Calu3 (cell line): ENCODE measurements at regions not wholly inside any gene's neighbourhood (a gene's known extent, or its start where the extent isn't known, plus 50 kb on each side); places are given as distances from the start of the nearest gene placed in this dataset.

Experiments used
- BruUV-seq: library from RNA; stranded (reverse); fragments of 400-500 nt; replicated peaks from 2 replicates; lab custom pipeline; 2021; lab: Mats Ljungman, UMichigan
- CTCF ChIA-PET: fragments of 300-600 bp; sonication (Branson Sonifier 250); formaldehyde crosslinking; loops from one replicate; lab custom pipeline; 2022; ENCODE audit warnings: antibody characterized with exemption; lab: Charles Lee
- DNase-seq: peaks from one replicate; pipeline ENCODE4 v3.0.0; 2022
- H3K27ac Mint-ChIP-seq: one replicate; pipeline ENCODE4 v1.8.0; 2022; ENCODE audit warnings: mixed read lengths; ENCODE audit not compliant: unreplicated experiment
- H3K27me3 Mint-ChIP-seq: one replicate; pipeline ENCODE4 v1.8.0; 2022; ENCODE audit warnings: mixed read lengths; ENCODE audit not compliant: unreplicated experiment
- H3K36me3 Mint-ChIP-seq: one replicate; pipeline ENCODE4 v1.8.0; 2022; ENCODE audit warnings: mild to moderate bottlenecking, moderate library complexity, mixed read lengths; ENCODE audit not compliant: insufficient read depth, unreplicated experiment
- H3K4me1 Mint-ChIP-seq: one replicate; pipeline ENCODE4 v1.8.0; 2022; ENCODE audit warnings: mild to moderate bottlenecking, low read depth, mixed read lengths; ENCODE audit not compliant: unreplicated experiment
- H3K4me3 Mint-ChIP-seq: one replicate; pipeline ENCODE4 v1.8.0; 2022; ENCODE audit warnings: mild to moderate bottlenecking, low read depth, moderate library complexity, mixed read lengths; ENCODE audit not compliant: unreplicated experiment
- H3K9me3 Mint-ChIP-seq: one replicate; pipeline ENCODE4 v1.8.0; 2022; ENCODE audit warnings: low read depth, mixed read lengths; ENCODE audit not compliant: unreplicated experiment
- CTCF ChIP-seq: fragments of 200-600 bp; IDR thresholded peaks from one replicate; pipeline ENCODE4 v1.8.0; 2022; ENCODE audit warnings: antibody characterized with exemption; ENCODE audit not compliant: unreplicated experiment
- intact Hi-C: fragments of 100-400 bp; cut with micrococcal nuclease; formaldehyde crosslinking; loops from one replicate; pipeline ENCODE4 v1.10.0; 2022; ENCODE audit not compliant: unreplicated experiment

GRCh38 chr14:57943541-57943940 lies 77.6 kb upstream of the SLC35F4 start:
- CTCF ChIA-PET, result no interaction called here
- Mint-ChIP-seq H3K27me3 (peaks cover 51% of the 10 kb centered on the region), H3K9me3 (no peaks in the 10 kb centered on the region), H3K4me1 (no peaks in the 10 kb centered on the region), H3K36me3 (no peaks in the 10 kb centered on the region), H3K27ac (no peak overlapping the region), H3K4me3 (no peak overlapping the region)
- no peak for DNase-seq
- TF ChIP-seq CTCF, result no peak
- intact Hi-C loops, result no loop called here
- BruUV-seq, result no TSS peak

GRCh38 chr14:57943038-57943437 lies 77.1 kb upstream of the SLC35F4 start:
- TF ChIP-seq CTCF, result no peak

GRCh38 chr14:57939084-57939483 lies 73.2 kb upstream of the SLC35F4 start:
- no TSS peak for BruUV-seq
- H3K9me3 Mint-ChIP-seq, result no peaks in the 10 kb centered on the region
- no peak overlapping the region for H3K27ac Mint-ChIP-seq
- no peak for DNase-seq
- peaks cover 21% of the 10 kb centered on the region for H3K27me3 Mint-ChIP-seq
- intact Hi-C loops, result no loop called here
- no peaks in the 10 kb centered on the region for H3K4me1 Mint-ChIP-seq
- no peaks in the 10 kb centered on the region for H3K36me3 Mint-ChIP-seq
- no peak overlapping the region for H3K4me3 Mint-ChIP-seq
- CTCF ChIA-PET, result no interaction called here
- no peak for TF ChIP-seq CTCF

More at GRCh38 chr14:57943038-57943437, 77.1 kb upstream of the SLC35F4 start:
- intact Hi-C loops, result no loop called here
- no TSS peak for BruUV-seq
- CTCF ChIA-PET, result no interaction called here
- Mint-ChIP-seq H3K4me1 (no peaks in the 10 kb centered on the region), H3K27ac (no peak overlapping the region), H3K36me3 (no peaks in the 10 kb centered on the region), H3K4me3 (no peak overlapping the region), H3K9me3 (no peaks in the 10 kb centered on the region), H3K27me3 (peaks cover 48% of the 10 kb centered on the region)
- no peak for DNase-seq

GRCh38 chr14:57938533-57938932 lies 72.6 kb upstream of the SLC35F4 start:
- no peak overlapping the region for H3K27ac Mint-ChIP-seq
- H3K4me1 Mint-ChIP-seq, result no peaks in the 10 kb centered on the region
- no peak for TF ChIP-seq CTCF
- no peak overlapping the region for H3K4me3 Mint-ChIP-seq
- no peaks in the 10 kb centered on the region for H3K36me3 Mint-ChIP-seq
- no peak for DNase-seq
- BruUV-seq, result no TSS peak
- intact Hi-C loops, result no loop called here
- no peaks in the 10 kb centered on the region for H3K9me3 Mint-ChIP-seq
- peaks cover 16% of the 10 kb centered on the region for H3K27me3 Mint-ChIP-seq
- CTCF ChIA-PET, result no interaction called here
